NCI-H1694 treated with DMSO at 0.1 percent for 48 hours (cell line): ENCODE measurements at regions not wholly inside any gene's neighbourhood (a gene's known extent, or its start where the extent isn't known, plus 50 kb on each side); places are given as distances from the start of the nearest gene placed in this dataset.
"Not testable (repeated sequence)": the region's sequence is repeated elsewhere in the genome, so short reads cannot be mapped to it uniquely, and the experiment has no call there.

ENCODE experiments used
- DNase-seq: peaks from one replicate; lab custom pipeline; 2025; lab: John Stamatoyannopoulos, UW

GRCh38 chr18:51522821-51523220 lies 325.3 kb upstream of the MEX3C start:
- DNase-seq = no peak

DNA sequence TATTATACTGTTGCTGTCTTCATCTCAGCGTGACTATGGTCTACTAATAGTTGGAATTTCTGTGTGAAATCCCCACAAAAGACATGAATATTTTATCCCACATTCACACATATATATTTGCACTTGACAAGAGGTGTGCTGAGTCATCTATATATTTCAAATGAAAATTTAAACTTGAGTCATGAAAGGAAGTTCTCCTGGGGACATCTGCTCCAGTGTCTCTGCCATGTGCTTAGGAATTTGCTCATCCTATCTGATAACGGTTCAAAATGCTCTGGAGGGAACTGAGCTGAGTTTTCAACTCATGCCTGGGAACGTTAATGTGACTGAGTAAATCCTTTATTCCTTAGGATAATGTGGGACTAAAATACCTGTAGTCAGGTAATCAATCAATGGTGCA lies 326.2 kb upstream of the MEX3C start:
- DNase-seq = no peak

- no peak for DNase-seq
Measured at GRCh38 chr18:51525453-51526225, 328.2 kb upstream of the MEX3C start.

DNA sequence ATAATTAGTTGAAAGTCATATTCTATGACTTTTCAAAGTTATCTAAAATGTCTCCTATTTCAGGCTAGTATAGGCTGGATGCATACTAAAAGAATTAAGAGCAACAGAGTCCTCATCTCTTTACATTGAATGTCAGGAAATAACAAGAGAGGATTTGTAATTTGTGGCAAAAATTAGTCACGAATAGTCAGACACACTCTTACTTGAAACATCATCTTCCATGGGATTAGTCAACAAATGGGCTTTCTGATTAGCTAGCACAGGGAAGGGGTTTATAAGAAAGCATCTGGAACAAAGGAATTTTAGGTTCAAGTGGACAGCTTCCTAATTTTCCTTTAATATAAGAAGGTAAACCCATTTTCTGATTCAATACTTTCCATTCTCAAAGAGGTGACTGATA lies 330.3 kb upstream of the MEX3C start:
- no peak for DNase-seq

- no peak for DNase-seq
Measured at GRCh38 chr18:51531501-51531900, 334.0 kb upstream of the MEX3C start.

DNA sequence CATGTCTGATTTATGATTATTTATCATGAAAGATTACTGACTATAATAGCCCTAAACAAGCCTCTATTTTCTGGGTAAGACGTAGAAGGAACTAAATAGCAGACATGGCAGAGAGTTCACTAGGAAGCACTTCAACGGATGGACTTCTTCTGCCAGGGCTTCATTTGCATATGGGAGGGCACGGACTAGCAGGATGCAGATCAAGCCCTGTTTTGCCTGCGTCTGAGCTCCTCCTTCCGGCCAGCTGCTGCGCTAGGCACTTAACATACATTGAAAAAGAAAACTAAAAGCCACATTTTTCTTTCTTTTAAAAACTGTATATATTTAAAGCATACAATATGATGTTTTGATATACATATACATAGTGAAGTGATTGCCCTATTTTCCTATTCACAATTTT lies 340.0 kb upstream of the MEX3C start:
- DNase-seq = no peak

DNA sequence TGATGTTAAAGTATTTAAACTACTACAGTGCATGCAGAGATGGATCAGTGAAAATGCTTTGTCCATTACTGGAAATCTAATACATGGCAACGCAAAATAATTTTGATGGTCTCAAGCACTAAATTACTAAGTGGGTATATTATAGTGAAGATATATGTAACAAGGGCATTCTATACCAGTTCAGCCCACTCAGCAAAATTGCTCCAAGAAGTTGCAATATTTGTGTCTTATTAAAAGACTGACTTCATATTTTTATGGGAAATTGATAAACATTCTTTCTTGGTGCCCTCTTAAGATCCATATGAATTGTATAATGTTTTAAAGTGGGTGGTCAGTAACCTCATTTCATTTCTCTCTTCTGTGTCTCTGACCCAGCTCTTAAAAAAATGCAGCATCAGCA lies 343.1 kb upstream of the MEX3C start:
- no peak for DNase-seq

DNA sequence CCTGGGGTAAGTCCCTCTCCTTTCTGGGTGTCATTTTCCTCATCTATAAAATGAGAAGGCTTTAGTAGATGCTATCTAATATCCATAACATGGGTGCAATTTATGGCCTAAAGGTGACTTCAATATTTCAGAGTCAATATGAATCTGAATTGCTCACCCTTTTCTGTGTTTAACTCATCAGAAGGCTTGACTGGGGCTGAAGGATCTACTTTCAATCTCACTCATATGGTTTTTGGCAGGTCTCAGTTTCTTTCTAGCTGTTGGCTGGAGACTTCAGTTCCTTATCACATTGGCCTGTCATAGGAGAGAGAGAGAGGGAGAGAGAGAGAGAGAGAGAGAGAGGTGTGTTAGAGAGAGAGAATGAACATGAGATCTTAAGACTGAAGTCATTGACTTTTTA lies 343.7 kb upstream of the MEX3C start:
- DNase-seq = no peak

DNA sequence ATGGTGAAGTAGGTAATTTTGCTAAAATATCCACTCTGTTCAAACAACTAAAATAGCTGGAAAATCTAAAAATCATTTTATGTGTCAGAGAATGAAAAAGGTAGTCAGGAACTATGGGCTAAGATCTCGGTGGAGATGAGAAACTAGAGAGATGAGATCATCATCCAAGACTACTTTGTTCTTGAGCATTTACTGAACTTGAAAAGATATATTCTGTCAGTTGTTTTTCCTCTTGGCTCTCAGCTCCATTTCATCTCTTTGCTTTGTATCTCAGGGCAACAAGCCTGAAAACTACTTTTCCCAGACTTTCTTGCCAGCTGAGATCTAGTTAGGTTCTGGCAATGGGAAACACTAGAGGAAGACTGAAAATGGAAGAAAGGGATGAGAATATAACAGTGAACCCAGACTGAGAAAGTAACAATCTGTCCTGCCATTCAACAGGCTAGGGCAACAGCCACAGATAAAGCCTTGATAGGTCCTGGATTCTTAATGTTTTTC lies 346.2 kb upstream of the MEX3C start:
- no peak for DNase-seq

DNA sequence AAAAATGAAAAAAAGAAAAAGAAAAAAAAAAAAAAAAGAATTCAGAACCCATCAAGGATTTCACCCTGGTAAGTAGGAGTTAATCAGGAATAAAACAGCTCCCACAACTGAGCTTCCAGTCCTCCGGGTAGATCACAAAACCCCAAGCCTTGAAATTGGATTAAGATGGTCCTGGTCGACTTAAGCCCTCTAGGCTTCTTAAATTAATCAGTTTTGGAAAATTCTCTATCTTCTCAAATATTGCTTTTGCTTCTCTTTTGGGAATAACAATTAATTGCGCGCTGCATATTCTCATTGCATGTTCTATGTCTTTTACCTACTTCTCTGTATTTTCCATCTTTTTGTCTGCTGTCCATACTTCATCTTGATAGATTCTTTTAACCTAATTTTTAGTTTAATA lies 348.0 kb upstream of the MEX3C start:
- no peak for DNase-seq

DNA sequence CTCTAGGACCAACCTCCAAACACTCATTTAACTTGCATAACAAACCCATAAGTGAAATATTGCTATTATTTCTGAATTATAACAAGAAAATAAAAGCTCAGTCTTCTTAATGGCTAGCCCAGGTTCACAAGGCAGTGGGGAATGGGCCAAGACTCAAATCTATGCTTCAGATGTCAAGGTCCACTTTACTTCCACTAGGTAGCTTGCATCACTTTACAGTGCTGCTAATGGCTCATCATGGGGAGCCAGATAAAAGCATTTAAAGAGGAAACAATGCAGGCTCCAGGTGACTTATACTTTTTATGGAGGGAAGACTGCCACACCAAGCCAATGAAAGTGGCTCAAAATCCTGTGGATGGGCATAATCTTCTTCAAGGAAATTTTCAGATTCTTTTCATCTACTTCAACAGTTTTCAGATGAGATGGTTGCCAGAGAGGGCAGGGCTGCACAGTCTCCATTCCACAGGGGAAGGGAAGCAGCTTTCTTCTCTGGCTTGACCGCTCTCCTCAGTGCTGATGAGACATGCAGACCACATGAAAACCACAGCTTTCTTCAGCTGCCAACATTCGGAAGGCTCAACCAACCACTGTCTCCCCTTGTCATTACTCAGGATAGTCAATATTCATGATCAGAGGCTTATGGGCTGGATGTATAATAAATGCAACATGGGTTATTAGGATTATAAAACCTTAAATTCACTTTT lies 361.9 kb upstream of the MEX3C start:
- DNase-seq = no peak

DNA sequence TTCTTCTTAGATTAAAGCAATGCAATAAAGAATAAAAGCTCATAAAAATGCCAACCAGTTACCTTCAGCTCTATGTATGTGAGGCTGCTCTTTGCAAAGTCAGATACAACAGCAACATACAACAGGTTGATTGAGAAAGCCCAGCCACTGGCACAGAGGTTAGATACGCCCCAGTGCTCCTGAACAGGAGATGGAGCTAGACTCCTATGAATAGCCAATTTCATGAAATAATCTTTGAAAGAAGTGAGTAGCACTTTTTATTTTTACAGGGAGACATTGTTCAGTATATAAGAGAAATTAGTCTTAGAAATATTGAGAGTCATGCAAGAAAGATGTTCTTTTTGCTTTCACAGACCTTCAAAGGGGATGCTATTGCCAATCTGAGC lies 362.4 kb upstream of the MEX3C start:
- DNase-seq = no peak

GRCh38 chr18:51561821-51562220 lies 364.3 kb upstream of the MEX3C start:
- DNase-seq = no peak

DNA sequence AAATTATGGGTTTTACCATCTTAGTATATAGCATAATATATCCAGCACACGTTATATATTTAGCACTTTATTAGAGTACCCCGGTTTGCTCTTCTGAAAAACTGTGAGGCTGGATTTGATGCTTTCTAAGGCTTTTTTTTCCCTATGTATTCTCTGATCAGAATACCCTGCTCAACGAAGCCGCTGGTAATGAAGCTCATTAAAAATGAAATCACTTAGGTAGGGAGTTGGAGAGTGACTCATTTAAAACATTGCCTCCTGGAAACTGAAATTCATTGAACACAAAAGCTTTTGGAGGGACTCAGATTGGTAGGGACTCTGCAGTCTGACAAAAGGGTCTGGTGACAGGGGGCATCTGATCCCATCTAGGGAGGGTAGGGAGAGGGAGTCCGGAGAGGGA lies 365.4 kb upstream of the MEX3C start:
- no peak for DNase-seq

DNA sequence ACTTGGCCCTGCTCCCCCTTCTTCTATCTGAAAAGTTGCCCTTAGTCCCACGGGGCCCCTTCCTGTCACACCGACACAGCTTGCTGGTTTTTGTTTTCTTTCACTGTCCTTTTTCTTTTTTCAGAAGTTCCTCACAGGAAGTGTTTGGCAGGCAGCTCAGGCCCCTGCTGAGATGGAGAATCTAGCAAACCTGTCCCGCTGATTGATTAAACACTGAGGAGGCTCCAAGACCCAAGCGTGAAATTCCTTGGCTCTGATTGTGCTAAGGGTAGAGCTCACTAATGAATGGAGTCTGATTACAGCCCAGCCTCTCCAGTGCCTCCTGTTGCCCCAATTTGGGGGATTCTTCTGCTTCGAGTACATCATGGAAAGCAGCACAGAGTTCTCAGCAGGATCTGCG lies 365.9 kb upstream of the MEX3C start:
- DNase-seq = no peak

GRCh38 chr18:51568151-51568550 lies 370.7 kb upstream of the MEX3C start:
- no peak for DNase-seq

DNA sequence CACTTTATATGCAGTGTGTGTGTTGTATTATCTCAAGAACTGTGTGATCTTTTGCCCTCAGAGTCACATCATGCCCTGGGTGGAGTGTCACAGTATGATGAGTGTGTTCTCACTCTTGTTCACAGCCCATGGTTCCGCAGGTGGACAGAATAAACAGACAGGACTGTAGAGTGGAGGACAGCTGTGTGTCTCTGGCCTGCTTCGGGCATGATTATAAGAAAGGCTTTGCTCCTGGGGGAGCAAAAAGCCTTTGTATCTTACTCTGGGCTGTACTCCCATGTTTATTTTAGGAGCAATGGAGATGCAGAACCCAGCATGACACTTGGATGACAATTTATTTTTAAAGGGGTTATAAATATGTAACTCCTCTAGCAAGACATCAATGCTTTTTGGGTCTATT lies 371.7 kb upstream of the MEX3C start:
- no peak for DNase-seq

GRCh38 chr18:51569561-51569960 lies 372.1 kb upstream of the MEX3C start:
- DNase-seq = no peak

DNA sequence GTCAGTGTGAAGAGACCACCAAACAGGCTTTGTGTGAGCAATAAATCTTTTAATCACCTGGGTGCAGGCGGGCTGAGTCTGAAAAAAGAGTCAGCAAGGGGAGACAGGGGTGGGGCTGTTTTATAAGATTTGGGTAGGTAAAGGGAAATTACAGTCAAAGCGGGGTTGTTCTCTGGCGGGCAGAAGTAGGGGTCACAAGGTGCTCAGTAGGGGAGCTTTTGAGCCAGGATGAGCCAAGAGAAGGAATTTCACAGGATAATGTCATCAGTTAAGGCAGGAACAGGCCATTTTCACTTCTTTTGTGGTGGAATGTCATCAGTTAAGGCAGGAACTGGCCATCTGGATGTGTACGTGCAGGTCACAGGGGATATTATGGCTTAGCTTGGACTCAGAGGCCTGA lies 372.6 kb upstream of the MEX3C start:
- DNase-seq = not testable (repeated sequence)

GRCh38 chr18:51573886-51574285 lies 376.4 kb upstream of the MEX3C start:
- not testable (repeated sequence) for DNase-seq

DNA sequence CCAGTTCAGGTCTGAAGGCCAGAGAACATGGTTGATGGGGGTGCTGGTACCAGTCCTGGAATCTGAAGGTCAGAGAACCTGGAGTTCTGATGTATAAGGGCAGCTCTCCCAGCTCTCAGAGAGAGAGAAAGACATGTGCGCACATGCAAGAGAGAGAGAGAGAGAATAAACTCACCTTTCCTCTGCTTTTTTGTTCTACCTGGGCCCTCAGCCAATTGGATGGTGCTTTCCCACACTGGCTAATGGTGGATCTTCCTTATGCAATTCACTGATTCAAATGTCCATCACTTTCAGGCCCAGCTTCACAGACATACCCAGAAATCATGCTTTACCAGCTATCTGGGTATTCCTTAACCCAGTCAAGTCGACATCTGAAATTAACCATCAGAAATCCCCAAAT lies 377.7 kb upstream of the MEX3C start:
- no peak for DNase-seq

GRCh38 chr18:51578406-51578980 lies 381.0 kb upstream of the MEX3C start:
- no peak for DNase-seq

GRCh38 chr18:51580580-51580979 lies 383.1 kb upstream of the MEX3C start:
- no peak for DNase-seq
